PFSK-1 (cell line): ENCODE measurements at regions not wholly inside any gene's neighbourhood (a gene's known extent, or its start where the extent isn't known, plus 50 kb on each side); places are given as distances from the start of the nearest gene placed in this dataset.

Source experiments
- FOXP2 ChIP-seq: optimal IDR thresholded peaks from 2 replicates; pipeline ENCODE3; 2011; ENCODE audit warnings: borderline replicate concordance, control low read depth, inconsistent platforms; ENCODE audit not compliant: insufficient read depth; ENCODE audit errors: extremely low read length, extremely low read depth
- POLR2AphosphoS5 ChIP-seq: IDR thresholded peaks from 2 replicates; pipeline ENCODE4 v1.6.1; 2012; ENCODE audit warnings: low read depth, mild to moderate bottlenecking, control low read depth, low read length, moderate library complexity
- SIN3A ChIP-seq: IDR thresholded peaks from 2 replicates; pipeline ENCODE4 v1.6.1; 2012; ENCODE audit warnings: mild to moderate bottlenecking, low read length, moderate library complexity, borderline replicate concordance; ENCODE audit not compliant: insufficient read depth
- TAF1 ChIP-seq: IDR thresholded peaks from 2 replicates; pipeline ENCODE4 v1.6.1; 2012; ENCODE audit warnings: low read length, control low read depth, borderline replicate concordance; ENCODE audit not compliant: insufficient read depth
- TF ChIP-seq, protein P1 (sequence below), 2 experiments: IDR thresholded peaks; 2 replicates each; pipeline versions ENCODE4 v1.6.1 to v1.8.0; 2011 to 2012; ENCODE audit warnings: low read depth in 2 of 2, low read length in 2 of 2, control low read depth in 1 of 2, inconsistent platforms in 1 of 2, mild to moderate bottlenecking in 1 of 2, moderate library complexity in 1 of 2; ENCODE audit not compliant: insufficient read depth in 1 of 2

DNA sequence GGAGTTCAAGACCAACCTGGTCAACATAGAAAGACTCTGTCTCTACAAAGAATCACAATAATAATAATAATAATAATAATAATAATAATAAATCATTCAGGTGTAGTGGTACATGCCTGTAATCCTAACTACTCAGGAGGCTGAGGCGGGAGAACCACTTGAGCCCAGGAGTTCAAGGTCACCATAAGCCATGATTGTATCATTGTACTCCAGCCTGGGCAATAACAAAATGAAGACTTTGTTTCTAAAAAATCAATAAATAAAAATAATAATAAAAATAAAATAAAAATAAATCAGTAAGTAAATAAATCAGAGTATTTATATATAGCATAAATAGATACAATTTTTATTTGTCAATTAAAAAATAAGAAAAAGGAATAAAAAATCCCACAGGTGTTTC is 1636.4 kb downstream of the SLITRK1 start:
- no peak for TF ChIP-seq TAF1
- TF ChIP-seq, protein P1, sequence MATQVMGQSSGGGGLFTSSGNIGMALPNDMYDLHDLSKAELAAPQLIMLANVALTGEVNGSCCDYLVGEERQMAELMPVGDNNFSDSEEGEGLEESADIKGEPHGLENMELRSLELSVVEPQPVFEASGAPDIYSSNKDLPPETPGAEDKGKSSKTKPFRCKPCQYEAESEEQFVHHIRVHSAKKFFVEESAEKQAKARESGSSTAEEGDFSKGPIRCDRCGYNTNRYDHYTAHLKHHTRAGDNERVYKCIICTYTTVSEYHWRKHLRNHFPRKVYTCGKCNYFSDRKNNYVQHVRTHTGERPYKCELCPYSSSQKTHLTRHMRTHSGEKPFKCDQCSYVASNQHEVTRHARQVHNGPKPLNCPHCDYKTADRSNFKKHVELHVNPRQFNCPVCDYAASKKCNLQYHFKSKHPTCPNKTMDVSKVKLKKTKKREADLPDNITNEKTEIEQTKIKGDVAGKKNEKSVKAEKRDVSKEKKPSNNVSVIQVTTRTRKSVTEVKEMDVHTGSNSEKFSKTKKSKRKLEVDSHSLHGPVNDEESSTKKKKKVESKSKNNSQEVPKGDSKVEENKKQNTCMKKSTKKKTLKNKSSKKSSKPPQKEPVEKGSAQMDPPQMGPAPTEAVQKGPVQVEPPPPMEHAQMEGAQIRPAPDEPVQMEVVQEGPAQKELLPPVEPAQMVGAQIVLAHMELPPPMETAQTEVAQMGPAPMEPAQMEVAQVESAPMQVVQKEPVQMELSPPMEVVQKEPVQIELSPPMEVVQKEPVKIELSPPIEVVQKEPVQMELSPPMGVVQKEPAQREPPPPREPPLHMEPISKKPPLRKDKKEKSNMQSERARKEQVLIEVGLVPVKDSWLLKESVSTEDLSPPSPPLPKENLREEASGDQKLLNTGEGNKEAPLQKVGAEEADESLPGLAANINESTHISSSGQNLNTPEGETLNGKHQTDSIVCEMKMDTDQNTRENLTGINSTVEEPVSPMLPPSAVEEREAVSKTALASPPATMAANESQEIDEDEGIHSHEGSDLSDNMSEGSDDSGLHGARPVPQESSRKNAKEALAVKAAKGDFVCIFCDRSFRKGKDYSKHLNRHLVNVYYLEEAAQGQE (IDR thresholded peaks at IDR 0.05; ENCODE audit: insufficient read depth in 1 of 2, low read depth in 2 of 2, low read length in 2 of 2), result no peak
- TF ChIP-seq FOXP2, result no peak
- no peak for TF ChIP-seq POLR2AphosphoS5

DNA sequence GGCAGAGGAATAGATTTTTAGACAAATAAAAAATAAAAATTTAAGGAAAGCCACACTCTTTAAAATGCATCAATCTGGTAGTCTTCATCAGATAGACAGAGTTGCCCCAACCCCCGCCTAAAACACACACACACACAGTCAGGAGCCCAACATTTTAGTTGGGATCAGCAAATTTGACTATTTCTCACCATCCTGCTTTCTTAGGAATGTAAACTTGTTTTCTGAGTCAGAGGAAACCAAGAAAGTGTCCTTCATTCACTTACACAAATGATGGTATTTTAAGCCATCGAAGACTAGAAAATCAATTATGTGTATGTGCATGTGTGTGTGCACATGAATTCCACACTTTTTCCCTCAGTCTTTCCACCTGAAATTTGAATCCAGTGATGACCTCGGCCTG is 1657.5 kb downstream of the SLITRK1 start:
- TF ChIP-seq, protein P1 (IDR thresholded peaks at IDR 0.05; ENCODE audit: insufficient read depth in 1 of 2, low read depth in 2 of 2, low read length in 2 of 2), result no peak
- no peak for TF ChIP-seq SIN3A
- TF ChIP-seq TAF1, result no peak
- no peak for TF ChIP-seq POLR2AphosphoS5
- TF ChIP-seq FOXP2, result no peak

DNA sequence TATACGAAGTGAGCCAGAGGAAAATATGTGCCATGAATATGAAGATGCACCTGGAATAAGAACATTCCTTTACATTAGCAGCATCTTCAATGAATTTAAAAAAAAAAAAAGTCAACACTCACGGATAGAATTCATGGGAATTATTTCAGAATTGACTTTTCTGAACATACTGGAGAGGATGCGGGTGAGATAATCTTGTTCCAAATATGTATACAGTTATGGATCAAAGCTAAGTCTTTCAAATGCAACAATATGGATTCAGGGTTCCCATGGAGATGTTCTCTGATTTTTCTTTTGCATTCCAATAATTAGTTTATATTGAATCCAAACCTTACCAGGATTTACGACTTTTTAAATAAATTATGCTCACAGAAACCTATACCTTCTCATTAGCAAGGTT is 1660.7 kb downstream of the SLITRK1 start:
- TF ChIP-seq SIN3A (no peak), FOXP2 (no peak), TAF1 (no peak), POLR2AphosphoS5 (no peak)
- TF ChIP-seq, protein P1 (IDR thresholded peaks at IDR 0.05; ENCODE audit: insufficient read depth in 1 of 2, low read depth in 2 of 2, low read length in 2 of 2), result no peak

DNA sequence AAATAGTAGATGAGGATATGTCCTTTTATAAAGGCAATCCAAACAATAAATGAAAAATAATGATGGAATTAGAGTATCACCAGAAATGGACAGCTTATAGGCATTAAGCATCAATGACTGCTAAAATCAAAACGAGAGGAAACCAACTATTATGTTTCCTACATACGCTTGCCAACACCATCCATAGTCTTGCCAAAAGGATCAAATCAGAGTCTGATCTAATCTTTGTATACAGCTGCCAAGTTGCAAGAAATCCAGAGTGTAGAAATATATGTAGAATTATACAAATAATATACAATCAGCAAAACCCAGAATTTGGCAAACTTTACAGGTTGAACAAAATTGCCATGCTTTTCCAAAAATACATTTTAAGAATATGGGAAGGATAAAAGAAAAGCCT is 1661.6 kb downstream of the SLITRK1 start:
- TF ChIP-seq, protein P1 (IDR thresholded peaks at IDR 0.05; ENCODE audit: insufficient read depth in 1 of 2, low read depth in 2 of 2, low read length in 2 of 2), result no peak
- TF ChIP-seq FOXP2, result no peak
- no peak for TF ChIP-seq TAF1
- TF ChIP-seq POLR2AphosphoS5, result no peak
- TF ChIP-seq SIN3A, result no peak

DNA sequence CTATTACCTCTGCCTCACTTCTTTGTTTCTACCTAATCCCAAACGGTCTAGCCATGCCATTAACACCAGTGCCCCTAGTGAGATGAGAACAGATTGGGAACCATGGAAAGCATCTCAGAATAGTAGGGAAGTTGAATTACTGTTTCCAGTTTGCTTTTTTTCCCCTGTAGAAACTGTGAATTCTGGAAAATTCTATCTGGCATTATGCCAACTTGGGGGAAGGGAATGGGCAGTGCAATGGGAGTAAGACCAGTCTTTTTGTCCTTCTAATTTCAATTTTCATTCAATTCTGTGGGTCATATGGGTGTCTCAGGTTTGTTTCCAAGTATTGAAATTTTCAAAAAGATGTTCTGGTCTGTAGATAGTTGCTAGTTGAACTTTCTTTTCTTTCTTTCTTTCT is 1666.1 kb downstream of the SLITRK1 start:
- TF ChIP-seq, protein P1 (IDR thresholded peaks at IDR 0.05; ENCODE audit: insufficient read depth in 1 of 2, low read depth in 2 of 2, low read length in 2 of 2), result no peak
- no peak for TF ChIP-seq SIN3A
- TF ChIP-seq TAF1, result no peak
- no peak for TF ChIP-seq POLR2AphosphoS5
- TF ChIP-seq FOXP2, result no peak
